ENCODE measurements at regions not wholly inside any gene's neighbourhood (a gene's known extent, or its start where the extent isn't known, plus 50 kb on each side); places are given as distances from the start of the nearest gene placed in this dataset.

GRCh38 chr6:85135376-85136094 lies 314.3 kb upstream of the NT5E start:
- TF ChIP-seq CTCF (IDR thresholded peaks at IDR 0.05) (no peak), SIN3A (IDR thresholded peaks at IDR 0.05; ENCODE audit: borderline replicate concordance, insufficient read depth, low read depth, low read length) (no peak), REST (IDR thresholded peaks at IDR 0.05; ENCODE audit: insufficient read depth in 1 of 2, low read depth in 2 of 2, low read length in 1 of 2) (no peak)
